Forelimb muscle (tissue), 1 donor: ENCODE measurements at regions not wholly inside any gene's neighbourhood (a gene's known extent, or its start where the extent isn't known, plus 50 kb on each side); places are given as distances from the start of the nearest gene placed in this dataset.

Experiments used
- DNase-seq: peaks from one replicate; pipeline ENCODE4 v3.0.0-alpha.2; 2013; ENCODE audit warnings: low read depth

GRCh38 chr13:107117327-107118012, 549.5 kb upstream of the ARGLU1 start:
- DNase-seq, result no peak

GRCh38 chr13:107113387-107113786, 545.5 kb upstream of the ARGLU1 start:
- no peak for DNase-seq

- no peak for DNase-seq
Observed at GRCh38 chr13:107111248-107111647, 543.3 kb upstream of the ARGLU1 start.

- DNase-seq, result no peak
Observed at GRCh38 chr13:107104631-107105030, 536.7 kb upstream of the ARGLU1 start.

- DNase-seq, result no peak
Observed at GRCh38 chr13:107102676-107103075, 534.7 kb upstream of the ARGLU1 start.

GRCh38 chr13:107099661-107100060, 531.7 kb upstream of the ARGLU1 start:
- DNase-seq, result no peak

- no peak for DNase-seq
Observed at GRCh38 chr13:107097916-107098315, 530.0 kb upstream of the ARGLU1 start.

GRCh38 chr13:107095876-107096275, 527.9 kb upstream of the ARGLU1 start:
- no peak for DNase-seq

- DNase-seq, result no peak
Observed at GRCh38 chr13:107091861-107092260, 523.9 kb upstream of the ARGLU1 start.

GRCh38 chr13:107091428-107091827, 523.5 kb upstream of the ARGLU1 start:
- DNase-seq, result no peak

GRCh38 chr13:107088061-107088460, 520.1 kb upstream of the ARGLU1 start:
- DNase-seq, result no peak

- DNase-seq, result no peak
Observed at GRCh38 chr13:107079423-107080049, 511.6 kb upstream of the ARGLU1 start.

- no peak for DNase-seq
Observed at GRCh38 chr13:107078229-107078765, 510.4 kb upstream of the ARGLU1 start.

GRCh38 chr13:107076801-107077200, 508.9 kb upstream of the ARGLU1 start:
- DNase-seq, result no peak

- DNase-seq, result no peak
Observed at GRCh38 chr13:107075576-107075975, 507.6 kb upstream of the ARGLU1 start.

GRCh38 chr13:107070792-107071191, 502.9 kb upstream of the ARGLU1 start:
- no peak for DNase-seq

GRCh38 chr13:107069108-107069776, 501.3 kb upstream of the ARGLU1 start:
- DNase-seq, result no peak

- no peak for DNase-seq
Observed at GRCh38 chr13:107067381-107067780, 499.4 kb upstream of the ARGLU1 start.

- DNase-seq, result no peak
Observed at GRCh38 chr13:107066355-107066754, 498.4 kb upstream of the ARGLU1 start.

- no peak for DNase-seq
Observed at GRCh38 chr13:107065036-107065435, 497.1 kb upstream of the ARGLU1 start.

- no peak for DNase-seq
Observed at GRCh38 chr13:107057028-107057631, 489.2 kb upstream of the ARGLU1 start.
